ENCODE measurements at regions not wholly inside any gene's neighbourhood (a gene's known extent, or its start where the extent isn't known, plus 50 kb on each side); places are given as distances from the start of the nearest gene placed in this dataset.
"Not testable (repeated sequence)": the region's sequence is repeated elsewhere in the genome, so short reads cannot be mapped to it uniquely, and the experiment has no call there.

DNA sequence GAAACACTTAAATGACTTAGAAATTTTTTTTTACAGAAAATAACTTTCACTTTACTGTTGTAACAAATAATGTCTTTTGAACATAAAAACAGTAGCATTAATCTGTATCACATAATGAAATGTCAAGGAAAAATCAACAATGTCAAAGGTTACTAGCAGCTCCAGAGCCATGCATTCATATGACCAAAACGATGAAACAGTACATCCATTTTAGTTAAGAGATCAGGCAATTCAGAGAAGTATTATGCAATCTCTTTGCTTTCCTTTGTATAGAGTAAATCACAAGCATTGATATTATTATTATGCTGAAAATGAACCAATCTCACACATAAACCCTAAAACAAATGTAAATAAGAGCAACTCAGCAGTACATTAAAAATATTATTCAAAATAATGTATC lies 748.9 kb downstream of the PLA2G4A start:
- no peak for ATAC-seq
- Histone ChIP-seq H3K4me1 (no peaks in the 10 kb centered on the region), H3K27ac (no peak overlapping the region), H3K9me3 (no peaks in the 10 kb centered on the region), H3K4me3 (no peak overlapping the region), H3K4me2 (no peak overlapping the region)
- 0 out of 4 replicates have a peak, but pooled peaks of 1 of the 2 experiments have one; percentile 8 for TF ChIP-seq CEBPB (IDR thresholded peaks at IDR 0.05)
- TF ChIP-seq ZNF302 (CRISPR knock-in tag; IDR thresholded peaks at IDR 0.05) = no peak
- FAIRE-seq = peak; percentile 49
- POLR2A ChIA-PET = no interaction called here
- 33% methylated on average over 1 of the region's 1 CpG for WGBS (ENCODE audit: missing lambda C conversion rate)
- CTCF ChIA-PET = no interaction called here
- no peak for DNase-seq (ENCODE audit: low read depth in 1 of 2, low spot score in 1 of 2)

DNA sequence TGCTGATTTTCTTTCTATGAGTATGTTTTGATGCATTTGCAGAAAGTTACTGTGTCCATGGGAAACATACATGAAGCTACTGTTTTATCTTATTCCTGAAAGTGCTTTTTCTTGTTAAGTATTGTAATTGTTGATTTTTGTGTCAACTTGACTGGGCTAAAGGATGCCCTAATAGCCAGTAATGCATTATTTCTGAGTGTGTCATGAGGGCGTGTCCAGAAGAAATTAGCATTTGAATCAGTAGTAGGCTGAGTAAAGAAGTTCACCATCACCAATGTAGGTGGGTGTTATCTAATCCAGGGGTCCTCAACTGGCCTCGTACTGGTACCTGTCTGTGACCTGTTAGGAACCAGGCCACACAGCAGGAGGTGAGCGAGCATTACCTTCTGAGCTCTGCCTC lies 760.2 kb downstream of the PLA2G4A start:
- Histone ChIP-seq H3K4me2 (no peak overlapping the region), H3K27ac (no peak overlapping the region), H3K4me3 (no peak overlapping the region), H3K9me3 (no peaks in the 10 kb centered on the region), H3K4me1 (no peaks in the 10 kb centered on the region)
- ATAC-seq (no peak), DNase-seq (ENCODE audit: low read depth in 1 of 2, low spot score in 1 of 2) (no peak), FAIRE-seq (no peak)
- CTCF ChIA-PET = interaction anchor here (0.6 kb wide), 1 partner anchor 9 kb away, joined by 3 read pairs; no protein-coding TSS in a partner anchor
- TF ChIP-seq FOXS1 (CRISPR knock-in tag; IDR thresholded peaks at IDR 0.05) = no peak
- no peak for TF ChIP-seq JUN (IDR thresholded peaks at IDR 0.05)
- TF ChIP-seq POLR2A (IDR thresholded peaks at IDR 0.05; ENCODE audit: low read length) = no peak
- no peak for TF ChIP-seq CHD2 (IDR thresholded peaks at IDR 0.05; ENCODE audit: low read length, partially characterized antibody)
- TF ChIP-seq HOXB13 (CRISPR knock-in tag; IDR thresholded peaks at IDR 0.05; ENCODE audit: low read depth) = no peak
- TF ChIP-seq RNF2 (IDR thresholded peaks at IDR 0.05; ENCODE audit: borderline replicate concordance, low read depth) = no peak
- no peak for TF ChIP-seq NFE2L2 (conservative IDR thresholded peaks at IDR 0.05; ENCODE audit: low read length)
- TF ChIP-seq, protein P1, sequence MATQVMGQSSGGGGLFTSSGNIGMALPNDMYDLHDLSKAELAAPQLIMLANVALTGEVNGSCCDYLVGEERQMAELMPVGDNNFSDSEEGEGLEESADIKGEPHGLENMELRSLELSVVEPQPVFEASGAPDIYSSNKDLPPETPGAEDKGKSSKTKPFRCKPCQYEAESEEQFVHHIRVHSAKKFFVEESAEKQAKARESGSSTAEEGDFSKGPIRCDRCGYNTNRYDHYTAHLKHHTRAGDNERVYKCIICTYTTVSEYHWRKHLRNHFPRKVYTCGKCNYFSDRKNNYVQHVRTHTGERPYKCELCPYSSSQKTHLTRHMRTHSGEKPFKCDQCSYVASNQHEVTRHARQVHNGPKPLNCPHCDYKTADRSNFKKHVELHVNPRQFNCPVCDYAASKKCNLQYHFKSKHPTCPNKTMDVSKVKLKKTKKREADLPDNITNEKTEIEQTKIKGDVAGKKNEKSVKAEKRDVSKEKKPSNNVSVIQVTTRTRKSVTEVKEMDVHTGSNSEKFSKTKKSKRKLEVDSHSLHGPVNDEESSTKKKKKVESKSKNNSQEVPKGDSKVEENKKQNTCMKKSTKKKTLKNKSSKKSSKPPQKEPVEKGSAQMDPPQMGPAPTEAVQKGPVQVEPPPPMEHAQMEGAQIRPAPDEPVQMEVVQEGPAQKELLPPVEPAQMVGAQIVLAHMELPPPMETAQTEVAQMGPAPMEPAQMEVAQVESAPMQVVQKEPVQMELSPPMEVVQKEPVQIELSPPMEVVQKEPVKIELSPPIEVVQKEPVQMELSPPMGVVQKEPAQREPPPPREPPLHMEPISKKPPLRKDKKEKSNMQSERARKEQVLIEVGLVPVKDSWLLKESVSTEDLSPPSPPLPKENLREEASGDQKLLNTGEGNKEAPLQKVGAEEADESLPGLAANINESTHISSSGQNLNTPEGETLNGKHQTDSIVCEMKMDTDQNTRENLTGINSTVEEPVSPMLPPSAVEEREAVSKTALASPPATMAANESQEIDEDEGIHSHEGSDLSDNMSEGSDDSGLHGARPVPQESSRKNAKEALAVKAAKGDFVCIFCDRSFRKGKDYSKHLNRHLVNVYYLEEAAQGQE (IDR thresholded peaks at IDR 0.05) = no peak
- TF ChIP-seq ZSCAN20 (CRISPR knock-in tag; IDR thresholded peaks at IDR 0.05) = no peak
- 33% methylated on average over 3 of the region's 3 CpGs for WGBS (ENCODE audit: missing lambda C conversion rate)
- POLR2A ChIA-PET = no interaction called here

DNA sequence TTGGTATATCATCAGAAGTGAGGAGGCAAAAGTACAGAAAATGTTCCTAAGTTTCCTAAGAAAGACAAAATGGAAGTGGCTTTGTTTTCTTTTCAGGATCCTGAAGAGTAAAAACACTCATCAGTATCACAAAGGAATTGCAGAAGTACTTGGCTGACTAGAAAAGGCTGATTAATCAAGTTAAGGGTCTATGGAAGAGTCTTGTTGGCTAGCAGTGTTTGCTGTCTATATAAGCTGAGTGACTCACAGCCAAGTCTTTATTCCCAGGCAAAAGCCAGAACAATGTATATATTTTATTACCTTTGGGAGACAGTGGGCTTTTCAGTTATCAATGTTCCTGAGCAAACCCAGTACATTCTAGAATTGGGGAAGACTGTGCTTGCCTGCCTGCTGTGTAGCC lies 777.0 kb downstream of the PLA2G4A start:
- no peak for ATAC-seq
- POLR2A ChIA-PET = no interaction called here

DNA sequence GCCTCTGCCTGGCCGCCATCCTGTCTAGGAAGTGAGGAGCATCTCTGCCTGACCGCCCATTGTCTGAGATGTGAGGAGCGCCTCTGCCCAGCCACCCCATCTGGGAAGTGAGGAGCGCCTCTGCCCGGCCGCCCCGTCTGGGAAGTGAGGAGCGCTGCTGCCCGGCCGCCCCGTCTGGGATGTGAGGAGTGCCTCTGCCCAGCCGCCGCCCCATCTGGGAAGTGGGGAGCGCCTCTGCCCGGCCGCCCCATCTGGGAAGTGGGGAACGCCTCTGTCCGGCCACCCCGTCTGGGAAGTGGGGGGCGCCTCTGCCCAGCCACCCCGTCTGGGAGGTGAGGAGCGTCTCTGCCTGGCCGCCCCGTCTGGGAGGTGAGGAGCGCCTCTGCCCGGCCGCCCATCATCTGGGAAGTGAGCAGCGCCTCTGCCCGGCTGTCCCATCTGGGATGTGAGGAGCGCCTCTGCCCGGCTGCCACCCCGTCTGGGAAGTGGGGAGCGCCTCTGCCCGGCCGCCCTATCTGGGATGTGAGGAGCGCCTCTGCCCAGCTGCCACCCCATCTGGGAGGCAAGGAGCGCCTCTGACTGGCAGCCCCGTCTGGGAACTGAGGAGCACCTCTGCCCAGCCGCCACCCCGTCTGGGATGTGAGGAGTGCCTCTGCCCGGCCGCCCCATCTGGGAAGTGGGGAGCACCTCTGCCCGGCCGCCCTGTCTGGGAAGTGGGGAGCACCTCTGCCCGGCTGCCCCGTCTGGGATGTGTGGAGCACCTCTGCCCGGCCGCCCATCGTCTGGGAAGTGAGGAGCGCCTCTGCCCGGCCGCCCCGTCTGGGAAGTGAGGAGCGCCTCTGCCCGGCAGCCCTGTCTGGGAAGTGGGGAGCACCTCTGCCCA lies 787.3 kb downstream of the PLA2G4A start:
- H3K4me1 ChIP-seq; FAIRE-seq; H3K4me3 ChIP-seq; CTCF ChIA-PET; H3K4me2 ChIP-seq; DNase-seq (ENCODE audit: low read depth in 1 of 2, low spot score in 1 of 2); H3K9me3 ChIP-seq; ATAC-seq; H3K27ac ChIP-seq; POLR2A ChIA-PET: not testable (repeated sequence)
- 89% methylated on average over 15 of the region's 55 CpGs for WGBS (ENCODE audit: missing lambda C conversion rate)

More for the DNA sequence above, 777.0 kb downstream of the PLA2G4A start:
- H3K9me3 ChIP-seq = no peaks in the 10 kb centered on the region; the same call in 2 of the 3 replicates
- FAIRE-seq (no peak), DNase-seq (ENCODE audit: low read depth in 1 of 2, low spot score in 1 of 2) (no peak)
- no peaks in the 10 kb centered on the region for H3K4me1 ChIP-seq
- CTCF ChIA-PET = no interaction called here
- TF ChIP-seq POLR2A (IDR thresholded peaks at IDR 0.05; ENCODE audit: low read length) (no peak), ESRRA (IDR thresholded peaks at IDR 0.05; ENCODE audit: borderline replicate concordance, low read length) (no peak), CEBPB (IDR thresholded peaks at IDR 0.05) (no peak), HOXB13 (CRISPR knock-in tag; IDR thresholded peaks at IDR 0.05; ENCODE audit: low read depth) (no peak), ZC3H11A (IDR thresholded peaks at IDR 0.05) (no peak), CHD2 (IDR thresholded peaks at IDR 0.05; ENCODE audit: low read length, partially characterized antibody) (no peak), PHF8 (IDR thresholded peaks at IDR 0.05; ENCODE audit: borderline replicate concordance, low read depth) (no peak), NFE2L2 (conservative IDR thresholded peaks at IDR 0.05; ENCODE audit: low read length) (no peak), ZSCAN20 (CRISPR knock-in tag; IDR thresholded peaks at IDR 0.05) (no peak), ZFP36 (IDR thresholded peaks at IDR 0.05; ENCODE audit: borderline replicate concordance, partially characterized antibody) (no peak), KDM5A (IDR thresholded peaks at IDR 0.05) (no peak), GATA3 (IDR thresholded peaks at IDR 0.05; ENCODE audit: borderline replicate concordance) (no peak)
- TF ChIP-seq, protein P2, sequence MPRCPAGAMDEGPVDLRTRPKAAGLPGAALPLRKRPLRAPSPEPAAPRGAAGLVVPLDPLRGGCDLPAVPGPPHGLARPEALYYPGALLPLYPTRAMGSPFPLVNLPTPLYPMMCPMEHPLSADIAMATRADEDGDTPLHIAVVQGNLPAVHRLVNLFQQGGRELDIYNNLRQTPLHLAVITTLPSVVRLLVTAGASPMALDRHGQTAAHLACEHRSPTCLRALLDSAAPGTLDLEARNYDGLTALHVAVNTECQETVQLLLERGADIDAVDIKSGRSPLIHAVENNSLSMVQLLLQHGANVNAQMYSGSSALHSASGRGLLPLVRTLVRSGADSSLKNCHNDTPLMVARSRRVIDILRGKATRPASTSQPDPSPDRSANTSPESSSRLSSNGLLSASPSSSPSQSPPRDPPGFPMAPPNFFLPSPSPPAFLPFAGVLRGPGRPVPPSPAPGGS (IDR thresholded peaks at IDR 0.05) = no peak
- TF ChIP-seq, protein P3, sequence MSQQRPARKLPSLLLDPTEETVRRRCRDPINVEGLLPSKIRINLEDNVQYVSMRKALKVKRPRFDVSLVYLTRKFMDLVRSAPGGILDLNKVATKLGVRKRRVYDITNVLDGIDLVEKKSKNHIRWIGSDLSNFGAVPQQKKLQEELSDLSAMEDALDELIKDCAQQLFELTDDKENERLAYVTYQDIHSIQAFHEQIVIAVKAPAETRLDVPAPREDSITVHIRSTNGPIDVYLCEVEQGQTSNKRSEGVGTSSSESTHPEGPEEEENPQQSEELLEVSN (IDR thresholded peaks at IDR 0.05; ENCODE audit: borderline replicate concordance, low read depth) = no peak
- no peak overlapping the region for H3K4me2 ChIP-seq
- no peak overlapping the region for H3K4me3 ChIP-seq
- H3K27ac ChIP-seq = no peak overlapping the region

DNA sequence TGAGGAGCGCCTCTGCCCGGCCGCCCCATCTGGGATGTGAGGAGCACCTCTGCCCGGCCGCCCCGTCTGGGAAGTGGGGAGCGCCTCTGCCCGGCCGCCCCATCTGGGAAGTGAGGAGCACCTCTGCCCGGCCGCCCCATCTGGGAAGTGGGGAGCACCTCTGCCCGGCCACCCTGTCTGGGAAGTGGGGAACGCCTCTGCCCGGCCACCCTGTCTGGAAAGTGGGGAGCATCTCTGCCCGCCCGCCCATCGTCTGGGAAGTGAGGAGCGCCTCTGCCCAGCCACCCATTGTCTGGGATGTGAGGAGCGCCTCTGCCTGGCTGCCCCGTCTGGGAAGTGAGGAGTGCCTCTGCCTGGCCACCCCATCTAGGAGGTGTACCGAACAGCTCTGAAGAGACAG lies 788.1 kb downstream of the PLA2G4A start:
- CTCF ChIA-PET; H3K4me1 ChIP-seq; H3K9me3 ChIP-seq; H3K4me3 ChIP-seq; DNase-seq (ENCODE audit: low read depth in 1 of 2, low spot score in 1 of 2); H3K27ac ChIP-seq; ATAC-seq; POLR2A ChIA-PET; FAIRE-seq; H3K4me2 ChIP-seq: not testable (repeated sequence)
- WGBS (ENCODE audit: missing lambda C conversion rate) = 67% methylated on average over 9 of the region's 21 CpGs

Data from A549 (cell line).